Activated T-helper 2 cell treated with anti-CD3 and anti-CD28 coated beads, Interferon-gamma antibody, Interleukin-2, Interleukin-4, amounts not matched to agents 10 μg/mL and 5 μg/mL and 100 μg/mL, durations not matched to agents 14 hours and 24 hours and 36 hours (primary cell): ENCODE measurements at regions not wholly inside any gene's neighbourhood (a gene's known extent, or its start where the extent isn't known, plus 50 kb on each side); places are given as distances from the start of the nearest gene placed in this dataset.

Source experiments
- DNase-seq: peaks from one replicate; pipeline ENCODE4 v3.0.0; 2021; ENCODE audit warnings: low spot score
- H3K27ac Mint-ChIP-seq: one replicate; pipeline ENCODE4 v1.8.0; 2021; ENCODE audit warnings: mixed read lengths
- H3K27me3 Mint-ChIP-seq: one replicate; pipeline ENCODE4 v1.8.0; 2021; ENCODE audit warnings: low read depth, mixed read lengths
- H3K36me3 Mint-ChIP-seq: one replicate; pipeline ENCODE4 v1.8.0; 2021; ENCODE audit warnings: low read depth, mixed read lengths
- H3K4me1 Mint-ChIP-seq: one replicate; pipeline ENCODE4 v1.8.0; 2021; ENCODE audit warnings: low read depth, mixed read lengths
- H3K4me3 Mint-ChIP-seq: one replicate; pipeline ENCODE4 v1.8.0; 2021; ENCODE audit warnings: low read depth, mild to moderate bottlenecking, moderate library complexity, mixed read lengths
- H3K9me3 Mint-ChIP-seq: one replicate; pipeline ENCODE4 v1.8.0; 2021; ENCODE audit warnings: mixed read lengths
- intact Hi-C: fragments of 100-400 bp; cut with micrococcal nuclease; formaldehyde crosslinking; loops from one replicate; pipeline ENCODE4 v1.15.1; 2023

GRCh38 chr20:21821358-21821757 lies 115.9 kb downstream of the PAX1 start:
- intact Hi-C loops, result no loop called here
- H3K9me3 Mint-ChIP-seq, result no peaks in the 10 kb centered on the region

GRCh38 chr20:21820688-21821087 lies 115.2 kb downstream of the PAX1 start:
- Mint-ChIP-seq H3K36me3 (no peaks in the 10 kb centered on the region), H3K27me3 (no peaks in the 10 kb centered on the region), H3K4me3 (no peak overlapping the region), H3K27ac (no peak overlapping the region), H3K4me1 (no peaks in the 10 kb centered on the region), H3K9me3 (no peaks in the 10 kb centered on the region)
- DNase-seq, result no peak
- intact Hi-C loops, result no loop called here

More at GRCh38 chr20:21821358-21821757, 115.9 kb downstream of the PAX1 start:
- Mint-ChIP-seq H3K4me3 (no peak overlapping the region), H3K4me1 (no peaks in the 10 kb centered on the region), H3K27ac (no peak overlapping the region), H3K36me3 (no peaks in the 10 kb centered on the region), H3K27me3 (no peaks in the 10 kb centered on the region)
- DNase-seq, result no peak

GRCh38 chr20:21820045-21820444 lies 114.6 kb downstream of the PAX1 start:
- intact Hi-C loops, result no loop called here
- Mint-ChIP-seq H3K27me3 (no peaks in the 10 kb centered on the region), H3K9me3 (no peaks in the 10 kb centered on the region), H3K4me1 (no peaks in the 10 kb centered on the region), H3K4me3 (no peak overlapping the region), H3K27ac (no peak overlapping the region), H3K36me3 (no peaks in the 10 kb centered on the region)
- no peak for DNase-seq

GRCh38 chr20:21812379-21812778 lies 106.9 kb downstream of the PAX1 start:
- intact Hi-C loops, result no loop called here
- H3K4me3 Mint-ChIP-seq, result no peak overlapping the region
- no peak overlapping the region for H3K27ac Mint-ChIP-seq
- H3K36me3 Mint-ChIP-seq, result no peaks in the 10 kb centered on the region
- no peaks in the 10 kb centered on the region for H3K27me3 Mint-ChIP-seq
- no peak for DNase-seq
- H3K9me3 Mint-ChIP-seq, result no peaks in the 10 kb centered on the region
- no peaks in the 10 kb centered on the region for H3K4me1 Mint-ChIP-seq

GRCh38 chr20:21809961-21810523 lies 104.6 kb downstream of the PAX1 start:
- no peaks in the 10 kb centered on the region for H3K4me1 Mint-ChIP-seq
- intact Hi-C loops, result no loop called here
- H3K27me3 Mint-ChIP-seq, result no peaks in the 10 kb centered on the region
- H3K27ac Mint-ChIP-seq, result no peak overlapping the region
- no peaks in the 10 kb centered on the region for H3K36me3 Mint-ChIP-seq
- no peaks in the 10 kb centered on the region for H3K9me3 Mint-ChIP-seq
- DNase-seq, result no peak
- H3K4me3 Mint-ChIP-seq, result no peak overlapping the region

GRCh38 chr20:21808863-21809664 lies 103.6 kb downstream of the PAX1 start:
- intact Hi-C loops, result no loop called here
- Mint-ChIP-seq H3K27ac (no peak overlapping the region), H3K4me1 (no peaks in the 10 kb centered on the region), H3K36me3 (no peaks in the 10 kb centered on the region), H3K9me3 (no peaks in the 10 kb centered on the region), H3K27me3 (no peaks in the 10 kb centered on the region), H3K4me3 (no peak overlapping the region)
- DNase-seq, result peak; percentile 14

- Mint-ChIP-seq H3K27ac (no peak overlapping the region), H3K27me3 (no peaks in the 10 kb centered on the region), H3K4me1 (no peaks in the 10 kb centered on the region), H3K9me3 (no peaks in the 10 kb centered on the region), H3K4me3 (no peak overlapping the region), H3K36me3 (no peaks in the 10 kb centered on the region)
- intact Hi-C loops, result no loop called here
- no peak for DNase-seq
These were observed 102.7 kb downstream of the PAX1 start for GRCh38 chr20:21808139-21808538.

- H3K36me3 Mint-ChIP-seq, result no peaks in the 10 kb centered on the region
- intact Hi-C loops, result no loop called here
- no peaks in the 10 kb centered on the region for H3K4me1 Mint-ChIP-seq
- H3K27me3 Mint-ChIP-seq, result no peaks in the 10 kb centered on the region
- no peak for DNase-seq
- no peak overlapping the region for H3K27ac Mint-ChIP-seq
- H3K9me3 Mint-ChIP-seq, result no peaks in the 10 kb centered on the region
- no peak overlapping the region for H3K4me3 Mint-ChIP-seq
These were observed 99.3 kb downstream of the PAX1 start for GRCh38 chr20:21804802-21805201.

- intact Hi-C loops, result no loop called here
- DNase-seq, result no peak
- H3K4me1 Mint-ChIP-seq, result no peaks in the 10 kb centered on the region
- no peak overlapping the region for H3K4me3 Mint-ChIP-seq
- no peaks in the 10 kb centered on the region for H3K36me3 Mint-ChIP-seq
- H3K9me3 Mint-ChIP-seq, result peaks cover 3% of the 10 kb centered on the region
- H3K27ac Mint-ChIP-seq, result no peak overlapping the region
- H3K27me3 Mint-ChIP-seq, result no peaks in the 10 kb centered on the region
These were observed 95.7 kb downstream of the PAX1 start for GRCh38 chr20:21801193-21801592.

GRCh38 chr20:21798384-21798783 lies 92.9 kb downstream of the PAX1 start:
- Mint-ChIP-seq H3K36me3 (no peaks in the 10 kb centered on the region), H3K4me1 (no peaks in the 10 kb centered on the region), H3K27ac (no peak overlapping the region), H3K9me3 (peaks cover 3% of the 10 kb centered on the region), H3K27me3 (no peaks in the 10 kb centered on the region), H3K4me3 (no peak overlapping the region)
- intact Hi-C loops, result no loop called here
- no peak for DNase-seq

- Mint-ChIP-seq H3K9me3 (peaks cover 3% of the 10 kb centered on the region), H3K36me3 (no peaks in the 10 kb centered on the region), H3K27me3 (no peaks in the 10 kb centered on the region), H3K4me1 (no peaks in the 10 kb centered on the region), H3K27ac (no peak overlapping the region), H3K4me3 (no peak overlapping the region)
- DNase-seq, result no peak
- intact Hi-C loops, result no loop called here
These were observed 90.6 kb downstream of the PAX1 start for GRCh38 chr20:21796059-21796458.

GRCh38 chr20:21788082-21788481 lies 82.6 kb downstream of the PAX1 start:
- H3K9me3 Mint-ChIP-seq, result no peaks in the 10 kb centered on the region
- H3K27me3 Mint-ChIP-seq, result no peaks in the 10 kb centered on the region
- intact Hi-C loops, result no loop called here
- H3K4me3 Mint-ChIP-seq, result no peak overlapping the region
- no peak overlapping the region for H3K27ac Mint-ChIP-seq
- no peaks in the 10 kb centered on the region for H3K4me1 Mint-ChIP-seq
- H3K36me3 Mint-ChIP-seq, result no peaks in the 10 kb centered on the region
- no peak for DNase-seq

- Mint-ChIP-seq H3K36me3 (no peaks in the 10 kb centered on the region), H3K9me3 (peaks cover 6% of the 10 kb centered on the region), H3K27me3 (no peaks in the 10 kb centered on the region), H3K4me3 (no peak overlapping the region), H3K4me1 (no peaks in the 10 kb centered on the region), H3K27ac (no peak overlapping the region)
- intact Hi-C loops, result no loop called here
- DNase-seq, result no peak
These were observed 76.1 kb downstream of the PAX1 start for GRCh38 chr20:21781446-21782075.
